CD4-positive, alpha-beta T cell treated with Interferon alpha-2 for 1 hour (primary cell): ENCODE measurements at regions not wholly inside any gene's neighbourhood (a gene's known extent, or its start where the extent isn't known, plus 50 kb on each side); places are given as distances from the start of the nearest gene placed in this dataset.
A peak's percentile ranks its signal among the peaks of the same experiment; 100 is the strongest.

Source experiments
- DNase-seq, 2 donors: peaks; one replicate each; pipeline ENCODE4 v3.0.0-alpha.2; 2020 to 2022

- no peak for DNase-seq
Observed at GRCh38 chr13:72435251-72435650, 292.2 kb downstream of the MZT1 start.

- no peak for DNase-seq
Observed at GRCh38 chr13:72431981-72432682, 295.3 kb downstream of the MZT1 start.

GRCh38 chr13:72430923-72431322, 296.5 kb downstream of the MZT1 start:
- no peak for DNase-seq

GRCh38 chr13:72427757-72428528, 299.5 kb downstream of the MZT1 start:
- DNase-seq = no peak

- no peak for DNase-seq
Observed at GRCh38 chr13:72424059-72424458, 303.4 kb downstream of the MZT1 start.

GRCh38 chr13:72415817-72416216, 311.6 kb downstream of the MZT1 start:
- DNase-seq = no peak

- no peak for DNase-seq
Observed at GRCh38 chr13:72412481-72412880, 314.9 kb downstream of the MZT1 start.

GRCh38 chr13:72405441-72405840, 322.0 kb downstream of the MZT1 start:
- DNase-seq = no peak

GRCh38 chr13:72403396-72404010, 323.9 kb downstream of the MZT1 start:
- DNase-seq = no peak

GRCh38 chr13:72400856-72401255, 326.6 kb downstream of the MZT1 start:
- no peak for DNase-seq

- no peak for DNase-seq
Observed at GRCh38 chr13:72399351-72399750, 328.1 kb downstream of the MZT1 start.

- DNase-seq = no peak
Observed at GRCh38 chr13:72397265-72397664, 330.2 kb downstream of the MZT1 start.

GRCh38 chr13:72390909-72391308, 336.5 kb downstream of the MZT1 start:
- no peak for DNase-seq

- DNase-seq = no peak
Observed at GRCh38 chr13:72386138-72386684, 341.2 kb downstream of the MZT1 start.

GRCh38 chr13:72384879-72385278, 342.6 kb downstream of the MZT1 start:
- DNase-seq = no peak

- no peak for DNase-seq
Observed at GRCh38 chr13:72384186-72384823, 343.1 kb downstream of the MZT1 start.

GRCh38 chr13:72383646-72384045, 343.8 kb downstream of the MZT1 start:
- DNase-seq = peak in 1 of 2 donors; percentile 1

GRCh38 chr13:72379581-72379980, 347.8 kb downstream of the MZT1 start:
- no peak for DNase-seq

- no peak for DNase-seq
Observed at GRCh38 chr13:72368031-72368430, 359.4 kb downstream of the MZT1 start.

GRCh38 chr13:72346716-72347115, 380.7 kb downstream of the MZT1 start:
- DNase-seq = no peak

- DNase-seq = no peak
Observed at GRCh38 chr13:72342364-72342763, 385.1 kb downstream of the MZT1 start.

- no peak for DNase-seq
Observed at GRCh38 chr13:72341904-72342303, 385.5 kb downstream of the MZT1 start.
